HG02759 (cell line): ENCODE measurements at regions not wholly inside any gene's neighbourhood (a gene's known extent, or its start where the extent isn't known, plus 50 kb on each side); places are given as distances from the start of the nearest gene placed in this dataset.
"Not testable (repeated sequence)": the region's sequence is repeated elsewhere in the genome, so short reads cannot be mapped to it uniquely, and the experiment has no call there.

Experiments
- ATAC-seq: cut with Tn5 transposase; IDR thresholded peaks from one replicate; pipeline ENCODE4 v1.9.1; 2021; ENCODE audit warnings: mild to moderate bottlenecking, moderate library complexity; ENCODE audit not compliant: unreplicated experiment

GRCh38 chr7:13072014-13072413, 384.6 kb downstream of the ARL4A start:
- no peak for ATAC-seq

GRCh38 chr7:13077466-13077865, 390.0 kb downstream of the ARL4A start:
- no peak for ATAC-seq

- no peak for ATAC-seq
Observed at GRCh38 chr7:13078105-13078504, 390.7 kb downstream of the ARL4A start.

- no peak for ATAC-seq
Observed at GRCh38 chr7:13090959-13091358, 403.5 kb downstream of the ARL4A start.

GRCh38 chr7:13091974-13092707, 404.7 kb downstream of the ARL4A start:
- ATAC-seq: no peak

- ATAC-seq: no peak
Observed at GRCh38 chr7:13092708-13093005, 405.2 kb downstream of the ARL4A start.

GRCh38 chr7:13093160-13093559, 405.7 kb downstream of the ARL4A start:
- no peak for ATAC-seq

- no peak for ATAC-seq
Observed at GRCh38 chr7:13097499-13097898, 410.1 kb downstream of the ARL4A start.

- ATAC-seq: no peak
Observed at GRCh38 chr7:13098161-13098560, 410.7 kb downstream of the ARL4A start.

GRCh38 chr7:13099154-13099795, 411.8 kb downstream of the ARL4A start:
- no peak for ATAC-seq

- ATAC-seq: no peak
Observed at GRCh38 chr7:13104128-13104527, 416.7 kb downstream of the ARL4A start.

- no peak for ATAC-seq
Observed at GRCh38 chr7:13105209-13105608, 417.8 kb downstream of the ARL4A start.

GRCh38 chr7:13106513-13106912, 419.1 kb downstream of the ARL4A start:
- ATAC-seq: no peak

- no peak for ATAC-seq
Observed at GRCh38 chr7:13107291-13107690, 419.9 kb downstream of the ARL4A start.

GRCh38 chr7:13108061-13108460, 420.6 kb downstream of the ARL4A start:
- ATAC-seq: no peak

- ATAC-seq: no peak
Observed at GRCh38 chr7:13109201-13109600, 421.8 kb downstream of the ARL4A start.

GRCh38 chr7:13110107-13110506, 422.7 kb downstream of the ARL4A start:
- no peak for ATAC-seq

GRCh38 chr7:13111230-13111629, 423.8 kb downstream of the ARL4A start:
- ATAC-seq: no peak

- ATAC-seq: not testable (repeated sequence)
Observed at GRCh38 chr7:13114240-13114639, 426.8 kb downstream of the ARL4A start.

GRCh38 chr7:13115157-13115772, 427.8 kb downstream of the ARL4A start:
- no peak for ATAC-seq

- ATAC-seq: no peak
Observed at GRCh38 chr7:13115855-13116254, 428.4 kb downstream of the ARL4A start.

- no peak for ATAC-seq
Observed at GRCh38 chr7:13117103-13117502, 429.7 kb downstream of the ARL4A start.
